CD4-positive, alpha-beta T cell treated with Interleukin-15 for 4 hours (primary cell): ENCODE measurements at regions not wholly inside any gene's neighbourhood (a gene's known extent, or its start where the extent isn't known, plus 50 kb on each side); places are given as distances from the start of the nearest gene placed in this dataset.

Source experiments
- DNase-seq: peaks from one replicate; pipeline ENCODE4 v3.0.0-alpha.2; 2020; ENCODE audit warnings: low spot score

DNA sequence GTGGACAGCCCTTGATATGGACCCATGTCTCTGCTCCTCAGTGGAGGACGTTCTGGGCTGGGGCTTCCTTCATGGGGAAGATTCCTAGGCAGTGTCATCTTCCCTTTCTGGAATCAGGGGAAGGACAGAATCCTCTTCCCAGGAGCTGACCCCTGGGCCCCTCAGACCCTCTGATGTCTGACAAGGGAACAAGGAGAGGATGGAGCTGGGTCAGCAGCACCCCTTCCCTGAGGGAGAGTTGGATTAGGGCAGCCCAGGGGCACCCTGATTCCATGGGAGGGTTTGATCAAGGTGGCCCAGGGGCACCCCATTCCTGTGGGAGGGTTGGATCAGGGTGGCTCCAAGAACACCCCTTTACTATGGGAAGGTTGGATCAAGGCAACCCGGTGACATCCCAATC is 86.5 kb downstream of the ACKR3 start:
- DNase-seq = no peak

GRCh38 chr2:236656721-236657120 is 87.1 kb downstream of the ACKR3 start:
- DNase-seq = no peak

GRCh38 chr2:236657215-236657614 is 87.6 kb downstream of the ACKR3 start:
- no peak for DNase-seq

DNA sequence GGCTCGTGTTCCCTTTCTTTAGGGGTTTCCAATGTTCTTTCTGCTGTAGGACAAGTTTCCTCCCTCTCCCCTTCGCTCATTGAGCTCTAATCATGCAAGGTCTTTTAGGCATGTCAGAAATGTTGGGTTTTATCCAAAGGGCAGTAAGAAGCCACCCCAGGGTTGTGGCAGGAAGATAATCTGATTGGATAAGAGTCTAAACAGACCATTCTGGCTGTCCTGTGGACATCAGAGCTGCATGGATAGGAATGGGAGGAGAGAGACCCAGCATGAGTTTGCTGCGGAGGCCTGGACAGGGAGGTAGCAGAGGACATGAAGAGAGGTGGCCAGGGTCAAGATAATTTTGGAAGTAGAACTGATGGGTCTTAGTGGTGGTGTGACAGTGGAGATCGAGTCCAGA is 88.2 kb downstream of the ACKR3 start:
- DNase-seq = no peak

GRCh38 chr2:236658974-236659757 is 89.5 kb downstream of the ACKR3 start:
- no peak for DNase-seq

- no peak for DNase-seq
Observed at GRCh38 chr2:236659758-236660150, 90.1 kb downstream of the ACKR3 start.

GRCh38 chr2:236661061-236661761 is 91.6 kb downstream of the ACKR3 start:
- no peak for DNase-seq

- no peak for DNase-seq
Observed at GRCh38 chr2:236661762-236662110, 92.1 kb downstream of the ACKR3 start.

GRCh38 chr2:236662231-236663185 is 92.9 kb downstream of the ACKR3 start:
- no peak for DNase-seq

DNA sequence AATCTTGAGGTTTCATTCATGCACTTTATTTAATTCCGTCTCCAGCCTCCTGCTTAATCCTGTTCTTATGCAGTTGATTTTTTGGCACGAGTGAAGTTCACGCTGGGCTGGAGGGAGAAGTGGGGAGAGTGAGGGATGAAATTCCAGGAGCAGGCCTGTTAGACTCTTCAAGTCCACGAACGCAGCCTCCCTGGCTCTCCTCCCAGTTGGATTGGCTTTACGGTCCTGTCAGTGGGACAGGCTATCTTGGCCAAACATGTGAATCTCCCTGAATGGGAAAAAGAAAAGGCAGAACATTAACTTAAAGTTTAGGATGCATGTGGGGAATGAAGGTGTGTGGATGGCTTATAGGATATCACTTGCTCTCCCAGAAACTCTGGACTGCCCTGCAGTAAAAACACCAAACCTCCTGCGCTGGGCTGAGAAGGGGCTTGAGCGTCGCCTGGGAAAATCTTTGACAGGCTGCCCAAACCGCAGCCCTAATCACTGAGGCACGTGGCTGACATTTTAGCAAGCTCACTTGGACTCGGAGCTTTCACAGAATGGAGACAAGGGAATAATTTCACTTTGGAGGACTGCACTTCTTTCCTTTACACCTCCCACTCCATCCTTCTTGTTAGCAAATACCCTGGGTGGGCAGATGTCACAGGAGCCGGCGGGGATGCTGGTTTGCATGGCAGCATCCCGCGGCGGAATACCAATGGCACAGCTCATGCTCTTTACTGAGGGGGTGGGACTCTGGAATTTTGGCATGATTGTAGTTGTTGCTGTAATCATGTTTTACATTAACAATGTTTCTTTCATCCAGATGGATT is 93.9 kb downstream of the ACKR3 start:
- no peak for DNase-seq

GRCh38 chr2:236664136-236664535 is 94.5 kb downstream of the ACKR3 start:
- DNase-seq = no peak

DNA sequence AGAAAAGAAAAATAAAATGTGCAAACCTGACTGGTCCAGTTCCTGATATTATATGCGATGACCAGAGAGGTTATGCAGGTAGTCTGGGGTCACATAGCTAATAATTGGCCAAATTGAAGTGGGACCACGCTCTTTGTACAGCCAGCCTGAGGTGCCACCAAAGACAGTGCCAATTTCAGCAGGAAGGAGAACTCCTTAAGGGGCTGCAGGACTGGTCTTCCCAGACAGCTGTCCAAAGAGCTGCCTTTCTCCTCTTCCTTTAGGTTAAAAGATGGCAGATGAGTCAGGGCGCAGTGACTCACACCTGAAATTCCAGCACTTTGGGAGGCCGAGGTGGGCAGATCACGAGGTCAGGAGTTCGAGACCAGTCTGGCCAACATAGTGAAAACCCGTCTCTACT is 95.5 kb downstream of the ACKR3 start:
- no peak for DNase-seq

DNA sequence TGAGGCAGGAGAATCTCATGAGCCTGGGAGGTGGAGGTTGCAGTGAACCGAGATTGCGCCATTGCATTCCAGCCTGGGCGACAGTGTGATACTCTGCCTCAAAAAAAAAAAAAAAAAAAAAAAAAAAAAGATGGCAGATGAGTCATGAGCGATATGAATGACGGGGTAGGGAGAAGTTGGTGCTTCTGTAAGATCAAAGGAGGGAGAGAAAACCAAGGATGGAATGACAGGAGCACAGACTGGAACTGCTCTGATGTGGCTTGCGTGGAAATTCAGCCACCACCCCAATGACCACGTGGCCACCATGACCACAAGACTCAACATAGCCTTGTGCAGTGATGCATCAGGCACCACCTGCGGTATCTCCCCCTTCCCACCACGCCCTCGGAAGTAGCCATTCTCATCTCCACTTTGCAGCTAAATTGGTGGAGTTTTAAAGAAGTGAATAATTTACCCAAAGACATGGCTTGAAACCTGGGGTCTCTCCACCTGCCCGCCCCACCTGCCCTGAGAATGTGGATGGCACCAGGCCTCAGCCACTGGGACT is 96.0 kb downstream of the ACKR3 start:
- no peak for DNase-seq

GRCh38 chr2:236666646-236667204 is 97.1 kb downstream of the ACKR3 start:
- DNase-seq = no peak

- DNase-seq = no peak
Observed at GRCh38 chr2:236667526-236667925, 97.9 kb downstream of the ACKR3 start.

DNA sequence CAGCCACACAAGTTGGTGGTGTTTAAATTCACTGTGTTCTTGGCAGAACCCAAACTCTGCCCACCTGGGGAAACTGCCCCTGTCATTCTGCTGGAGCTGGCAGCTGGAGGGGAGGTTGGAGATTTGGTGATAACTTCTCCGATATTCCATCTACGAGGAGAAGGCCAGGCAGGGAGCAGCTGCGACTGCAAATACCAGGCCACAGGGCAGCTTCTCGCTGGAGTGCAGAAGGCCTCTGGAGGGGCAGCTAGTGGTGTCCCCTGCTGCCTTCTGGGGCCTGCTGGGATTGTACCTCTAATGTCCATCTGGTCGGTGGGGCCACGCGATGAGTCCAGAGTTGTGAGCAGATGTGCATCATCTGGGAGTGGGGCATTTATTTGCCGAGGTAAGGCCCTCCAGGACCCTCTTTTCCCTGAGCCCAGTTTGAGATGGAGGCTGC is 98.9 kb downstream of the ACKR3 start:
- no peak for DNase-seq

GRCh38 chr2:236670235-236670620 is 100.6 kb downstream of the ACKR3 start:
- no peak for DNase-seq

GRCh38 chr2:236671896-236672562 is 102.4 kb downstream of the ACKR3 start:
- DNase-seq = no peak

DNA sequence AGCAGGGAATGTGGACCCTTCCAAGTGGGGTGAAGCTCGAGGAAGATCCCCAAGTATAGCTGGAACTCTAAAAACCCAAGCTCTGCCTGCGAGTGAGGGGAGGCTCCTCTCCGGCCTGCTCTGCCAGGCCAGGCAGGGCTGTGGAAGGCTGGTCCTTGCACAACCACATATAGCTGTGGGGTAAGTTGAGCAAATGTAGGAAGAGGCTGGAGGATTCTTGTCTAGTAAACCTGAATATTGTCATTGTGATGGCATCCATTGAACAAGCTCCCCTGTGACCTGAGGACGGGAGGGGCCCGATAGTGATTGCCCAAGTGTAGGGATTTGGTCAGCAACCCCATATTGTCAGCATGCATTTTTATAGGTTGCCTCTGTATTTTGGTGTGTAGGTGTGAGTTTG is 103.0 kb downstream of the ACKR3 start:
- DNase-seq = no peak

DNA sequence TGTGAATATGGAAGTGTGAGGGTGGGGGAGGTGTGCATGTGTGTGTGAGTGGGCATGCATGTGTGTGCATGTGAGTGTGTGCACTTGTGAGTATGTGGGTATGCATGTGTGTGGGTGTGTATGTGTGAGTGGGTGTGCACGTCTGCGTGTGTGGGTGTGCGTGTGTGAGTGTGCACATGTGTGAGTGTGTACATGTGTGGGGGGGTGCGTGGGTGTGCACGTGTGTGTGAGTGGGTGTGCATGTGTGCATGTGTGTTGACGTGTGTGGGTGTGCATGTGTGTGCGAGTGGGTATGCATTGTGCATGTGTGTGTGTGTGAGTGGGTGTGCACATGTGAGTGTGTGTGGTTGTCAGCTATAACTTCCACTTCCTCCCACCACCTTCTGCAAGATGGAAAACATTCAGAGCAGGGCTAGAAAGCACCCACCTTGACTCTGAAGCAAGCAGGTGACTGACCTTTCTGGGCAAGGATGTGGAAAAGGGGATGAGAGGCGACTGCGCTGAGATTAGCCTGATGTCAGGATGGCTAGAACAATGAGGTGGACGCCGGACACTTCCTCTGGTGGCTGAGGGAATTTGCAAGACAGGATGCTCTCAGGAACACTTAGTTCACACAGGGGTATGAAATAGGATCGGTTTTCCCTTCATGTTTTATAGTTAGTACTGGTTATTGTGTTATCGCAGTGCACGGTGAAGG is 103.6 kb downstream of the ACKR3 start:
- no peak for DNase-seq
